NCI-H2196 treated with DMSO at 0.1 percent for 48 hours (cell line): ENCODE measurements at regions not wholly inside any gene's neighbourhood (a gene's known extent, or its start where the extent isn't known, plus 50 kb on each side); places are given as distances from the start of the nearest gene placed in this dataset.

Experiments
- DNase-seq: peaks from one replicate; lab custom pipeline; 2025; ENCODE audit not compliant: unreplicated experiment; lab: John Stamatoyannopoulos, UW

- no peak for DNase-seq
Measured at GRCh38 chr11:109856928-109857327, 236.3 kb upstream of the ZC3H12C start.

- no peak for DNase-seq
Measured at GRCh38 chr11:109857637-109858036, 235.6 kb upstream of the ZC3H12C start.

GRCh38 chr11:109858152-109858551, 235.0 kb upstream of the ZC3H12C start:
- no peak for DNase-seq

GRCh38 chr11:109859045-109859724, 234.0 kb upstream of the ZC3H12C start:
- DNase-seq: no peak

GRCh38 chr11:109862835-109863234, 230.4 kb upstream of the ZC3H12C start:
- no peak for DNase-seq

GRCh38 chr11:109864151-109864661, 229.0 kb upstream of the ZC3H12C start:
- DNase-seq: no peak

GRCh38 chr11:109864834-109865547, 228.2 kb upstream of the ZC3H12C start:
- no peak for DNase-seq

GRCh38 chr11:109865548-109866186, 227.5 kb upstream of the ZC3H12C start:
- DNase-seq: no peak

GRCh38 chr11:109867784-109868183, 225.4 kb upstream of the ZC3H12C start:
- no peak for DNase-seq

GRCh38 chr11:109869536-109869935, 223.7 kb upstream of the ZC3H12C start:
- DNase-seq: no peak

GRCh38 chr11:109870297-109870696, 222.9 kb upstream of the ZC3H12C start:
- no peak for DNase-seq

- DNase-seq: no peak
Measured at GRCh38 chr11:109877043-109877442, 216.1 kb upstream of the ZC3H12C start.

GRCh38 chr11:109884501-109884900, 208.7 kb upstream of the ZC3H12C start:
- no peak for DNase-seq

- DNase-seq: no peak
Measured at GRCh38 chr11:109885006-109885405, 208.2 kb upstream of the ZC3H12C start.

GRCh38 chr11:109892321-109892794, 200.8 kb upstream of the ZC3H12C start:
- no peak for DNase-seq

GRCh38 chr11:109894242-109894641, 198.9 kb upstream of the ZC3H12C start:
- DNase-seq: no peak

- no peak for DNase-seq
Measured at GRCh38 chr11:109898592-109898991, 194.6 kb upstream of the ZC3H12C start.

- no peak for DNase-seq
Measured at GRCh38 chr11:109902764-109903433, 190.3 kb upstream of the ZC3H12C start.

- no peak for DNase-seq
Measured at GRCh38 chr11:109911488-109911887, 181.7 kb upstream of the ZC3H12C start.

- no peak for DNase-seq
Measured at GRCh38 chr11:109914038-109914437, 179.2 kb upstream of the ZC3H12C start.
